HG03439 (cell line): ENCODE measurements at regions not wholly inside any gene's neighbourhood (a gene's known extent, or its start where the extent isn't known, plus 50 kb on each side); places are given as distances from the start of the nearest gene placed in this dataset.

Source experiments
- ATAC-seq: cut with Tn5 transposase; IDR thresholded peaks from one replicate; pipeline ENCODE4 v1.9.1; 2021; ENCODE audit warnings: mild to moderate bottlenecking, moderate library complexity; ENCODE audit not compliant: unreplicated experiment

DNA sequence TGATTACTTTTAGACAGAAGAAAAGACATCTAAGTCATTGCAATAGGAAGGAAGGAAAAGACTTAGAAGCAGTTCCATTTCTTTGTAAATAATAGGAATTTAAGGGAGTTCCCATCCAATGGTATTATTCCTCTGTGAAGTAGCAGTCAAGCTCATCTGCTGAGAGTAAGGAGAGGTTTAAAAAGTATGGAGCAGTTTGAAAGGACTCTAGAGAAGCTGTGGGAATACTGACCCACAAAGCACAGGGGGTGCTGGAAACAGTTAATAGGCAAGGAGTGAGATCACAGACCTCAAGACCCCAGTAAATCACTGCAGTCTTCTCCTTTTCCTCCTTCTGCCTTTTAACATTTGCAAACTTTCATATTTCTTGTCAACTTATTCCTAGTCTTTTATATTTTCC, 428.5 kb downstream of the ADAMTS20 start:
- ATAC-seq = no peak

DNA sequence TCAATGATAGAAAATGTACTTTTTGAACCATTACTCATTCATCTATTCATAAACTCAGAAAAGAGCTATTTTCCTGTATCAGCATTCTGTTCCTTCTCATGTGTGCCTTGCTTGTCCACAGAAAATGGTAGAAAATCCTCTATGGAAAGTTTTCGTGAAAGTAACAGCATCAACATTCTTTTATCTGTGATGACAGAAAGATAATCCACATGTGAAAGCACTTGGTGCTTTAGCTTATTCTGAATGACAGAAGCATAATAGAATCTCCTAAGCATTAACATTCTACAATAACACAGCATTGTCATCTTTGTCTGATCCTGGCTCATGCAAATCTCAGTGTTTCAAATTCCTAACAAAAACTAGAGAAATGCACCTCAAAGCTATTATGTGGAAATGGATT, 431.9 kb downstream of the ADAMTS20 start:
- ATAC-seq = no peak

DNA sequence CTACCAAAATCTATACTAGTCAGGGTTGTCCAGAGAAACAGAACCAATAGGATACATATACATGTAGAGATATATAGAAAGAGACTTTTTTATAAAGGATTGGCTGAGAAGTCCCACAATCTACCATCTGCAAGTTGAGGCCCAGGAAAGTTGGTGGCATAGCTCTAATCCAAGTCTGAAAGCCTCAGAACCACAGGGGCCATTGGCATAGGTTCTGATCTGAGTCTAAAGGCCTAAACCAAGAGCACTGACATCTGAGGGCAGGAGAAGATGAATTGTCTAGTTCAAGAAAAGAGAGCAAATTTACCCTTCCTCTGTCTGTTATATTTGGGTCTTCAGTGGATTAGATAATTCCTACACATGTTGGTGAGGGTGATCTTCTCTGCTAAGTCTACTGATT, 433.1 kb downstream of the ADAMTS20 start:
- no peak for ATAC-seq

DNA sequence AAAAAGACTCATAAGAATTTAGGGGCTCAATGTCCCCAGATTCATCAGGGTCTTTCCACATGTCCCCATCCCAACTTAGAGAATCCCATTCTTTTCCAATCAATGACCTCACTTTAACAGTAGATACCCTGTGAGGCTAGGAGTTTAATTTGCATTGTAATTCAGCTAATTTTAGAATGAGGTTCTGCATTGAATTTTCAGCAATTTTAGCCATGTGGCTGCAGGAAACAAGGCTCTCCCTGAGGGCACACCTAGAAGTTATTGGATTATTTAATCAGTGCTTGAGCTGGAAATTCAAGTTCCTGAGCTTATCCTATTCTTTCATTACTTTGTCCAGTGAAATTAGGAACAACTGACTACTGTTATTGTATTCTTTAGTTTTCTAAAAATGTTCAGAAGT, 433.8 kb downstream of the ADAMTS20 start:
- ATAC-seq = no peak

DNA sequence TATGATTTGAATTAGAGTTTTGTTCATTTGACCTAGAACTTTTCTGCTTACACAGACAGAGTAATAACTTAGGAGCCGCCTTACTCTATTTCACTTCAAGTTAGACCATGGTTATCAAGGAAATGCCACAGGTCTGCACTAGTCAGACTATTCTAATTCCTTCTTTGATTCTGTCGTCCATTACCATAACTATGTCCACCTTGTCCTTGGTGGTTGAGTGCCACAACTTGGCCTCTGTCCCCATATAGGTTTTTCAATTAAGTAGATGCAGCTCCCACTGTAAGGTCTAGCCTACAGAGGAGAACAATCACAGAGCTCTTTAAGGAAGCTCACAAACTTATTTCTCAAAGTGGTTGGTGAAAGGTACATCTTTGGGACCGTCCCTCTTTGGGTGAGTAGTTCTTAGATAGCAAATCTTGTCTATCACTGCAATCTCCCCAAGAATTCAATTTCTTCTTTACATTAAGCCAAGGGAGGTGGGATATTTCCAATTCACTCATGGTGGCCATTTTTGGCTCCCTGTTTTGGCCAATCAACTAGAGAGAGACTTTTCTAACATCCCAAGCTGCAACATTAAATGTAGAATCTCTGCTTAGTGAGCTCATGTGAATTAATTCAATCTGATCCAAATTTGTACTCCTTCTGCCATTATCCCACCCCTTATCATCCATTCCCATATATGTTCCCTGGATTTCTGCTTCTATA, 434.6 kb downstream of the ADAMTS20 start:
- no peak for ATAC-seq

DNA sequence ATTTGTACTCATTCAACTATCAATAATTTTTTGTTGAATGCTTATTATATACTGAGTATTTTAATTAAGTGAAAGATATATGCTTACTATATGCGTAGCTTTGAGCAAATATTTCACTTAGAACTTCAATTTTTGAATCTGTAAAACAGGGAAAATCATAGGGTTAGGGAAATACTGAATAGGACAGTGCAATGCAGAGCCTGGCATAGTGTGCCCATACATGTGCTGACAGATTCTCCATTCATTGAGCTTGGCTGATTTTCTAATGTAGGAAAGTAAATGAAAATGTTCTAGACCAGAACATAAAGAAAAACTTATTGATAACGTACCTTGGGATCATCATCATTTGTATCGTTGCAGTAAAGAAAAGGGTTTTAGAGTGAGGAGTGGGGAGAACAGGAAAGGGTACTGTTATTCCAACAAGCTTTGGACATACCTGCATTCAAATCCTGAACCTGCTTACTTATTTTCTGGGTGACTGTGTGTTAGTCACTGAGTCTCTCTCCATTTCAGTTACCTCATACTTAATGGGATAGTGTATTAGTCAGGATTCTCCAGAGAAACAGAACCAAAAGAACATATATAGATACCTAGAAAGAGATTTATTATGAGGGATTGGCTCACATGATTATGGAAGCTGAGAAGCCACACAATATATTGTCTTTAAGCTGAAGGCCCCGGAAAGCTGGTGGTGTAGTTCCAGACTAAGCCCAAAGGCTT, 436.4 kb downstream of the ADAMTS20 start:
- no peak for ATAC-seq

DNA sequence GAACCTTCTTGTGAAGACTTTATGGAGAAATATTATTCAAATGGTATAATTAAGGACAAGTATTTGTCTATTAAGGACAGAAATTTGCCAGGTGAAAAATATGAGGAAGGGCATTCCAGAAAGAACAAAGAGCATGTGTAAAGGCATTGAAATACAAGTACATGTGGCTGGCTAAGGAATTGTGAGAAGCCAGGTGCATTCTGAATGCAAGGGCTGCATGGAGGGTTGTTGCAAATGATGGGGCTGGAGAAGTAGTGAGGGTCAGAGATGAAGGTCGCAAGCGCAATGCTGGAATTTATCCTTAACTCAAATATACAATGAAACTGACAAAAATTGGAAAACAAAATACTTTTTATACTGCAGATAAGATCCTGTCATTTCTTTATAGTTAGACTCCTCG, 437.7 kb downstream of the ADAMTS20 start:
- no peak for ATAC-seq

DNA sequence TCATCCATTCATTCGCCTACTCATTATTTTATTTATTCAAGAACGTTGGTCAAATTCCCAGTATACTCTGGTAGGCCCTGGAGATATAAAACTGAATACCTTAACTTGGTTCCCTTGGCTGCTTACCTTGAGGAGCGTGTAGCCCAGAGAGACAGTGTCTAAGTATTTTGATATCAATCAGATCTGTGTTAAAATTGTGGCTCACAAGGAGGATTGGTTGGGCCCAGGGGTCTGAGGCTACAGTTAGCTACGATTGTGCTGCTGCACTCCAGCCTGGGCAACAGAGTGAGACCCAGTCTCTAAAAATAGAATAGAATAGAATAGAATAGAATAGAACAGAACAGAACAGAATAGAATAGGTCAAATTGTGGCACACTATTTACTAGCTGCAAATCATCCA, 438.4 kb downstream of the ADAMTS20 start:
- no peak for ATAC-seq

DNA sequence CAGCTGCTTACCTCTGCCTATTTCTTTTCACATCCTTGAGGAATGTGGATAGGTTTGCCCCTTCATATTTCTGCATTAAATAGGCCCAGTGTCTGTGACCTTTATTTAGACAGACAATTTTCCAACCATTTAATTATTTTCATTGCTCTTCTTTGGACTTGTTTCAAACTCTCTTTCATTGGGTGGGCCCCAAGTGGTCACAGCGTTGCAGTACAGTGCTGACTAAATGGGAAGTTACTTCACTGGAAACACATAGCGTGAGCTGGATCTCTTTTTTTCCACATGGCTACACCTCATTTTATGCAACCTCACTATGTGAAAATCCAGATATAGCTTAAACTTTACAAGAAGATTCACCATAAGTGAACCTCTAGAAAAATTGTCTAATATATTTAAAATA, 438.9 kb downstream of the ADAMTS20 start:
- ATAC-seq = no peak

DNA sequence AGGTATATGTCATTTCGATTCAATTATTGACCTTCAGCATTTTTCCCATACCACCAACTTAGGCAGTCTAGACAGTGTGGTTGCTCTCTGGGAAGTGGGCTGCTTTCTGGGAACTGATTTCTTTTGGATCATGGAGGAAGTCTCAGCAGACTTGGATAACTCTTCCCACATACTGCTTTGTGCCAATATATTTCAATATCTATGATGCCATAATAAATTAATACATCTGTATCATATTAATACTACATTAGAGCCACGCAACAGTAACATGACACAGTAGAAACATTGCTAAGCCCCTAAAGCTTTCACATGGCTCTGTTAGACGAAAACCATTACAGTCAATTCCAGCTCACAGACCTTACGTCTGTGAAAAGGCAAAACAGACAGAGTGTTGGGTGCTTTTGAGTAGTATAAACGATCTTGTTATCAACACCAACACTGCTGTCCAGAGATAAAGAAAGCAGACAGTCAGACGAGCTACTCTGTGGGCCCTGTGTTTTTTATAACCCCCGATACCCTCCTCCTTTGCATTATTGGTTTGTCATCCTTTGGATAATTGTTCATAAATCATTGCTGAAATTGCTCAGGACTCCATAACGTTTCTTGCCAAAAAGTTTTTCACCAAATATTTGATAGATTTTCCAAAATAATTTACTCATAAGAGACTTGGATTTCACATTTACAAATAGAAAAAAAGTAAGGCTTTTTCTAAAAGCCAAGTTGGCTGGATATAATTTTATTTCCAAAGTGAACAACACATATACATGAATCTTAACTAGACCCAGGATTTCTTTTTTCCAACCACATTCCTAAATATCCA, 439.7 kb downstream of the ADAMTS20 start:
- no peak for ATAC-seq

DNA sequence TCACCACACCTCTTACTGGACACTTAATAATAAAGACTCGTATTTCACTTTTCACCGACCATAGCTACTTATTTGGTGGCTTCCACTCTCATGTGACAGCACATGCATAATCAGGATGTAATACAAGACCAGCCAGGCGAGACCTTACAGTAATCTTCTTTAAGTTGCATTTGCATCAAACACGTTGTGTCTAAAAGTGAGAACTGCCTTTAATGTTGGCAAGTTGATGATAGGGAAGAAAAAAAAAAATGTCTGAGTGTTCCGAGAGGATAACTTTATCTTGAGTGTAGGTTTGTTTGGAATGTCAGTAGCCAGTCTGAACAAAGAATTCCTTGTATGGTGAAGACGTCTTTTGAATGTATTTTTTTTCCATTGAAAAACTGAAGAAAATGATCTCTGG, 440.4 kb downstream of the ADAMTS20 start:
- ATAC-seq = no peak

DNA sequence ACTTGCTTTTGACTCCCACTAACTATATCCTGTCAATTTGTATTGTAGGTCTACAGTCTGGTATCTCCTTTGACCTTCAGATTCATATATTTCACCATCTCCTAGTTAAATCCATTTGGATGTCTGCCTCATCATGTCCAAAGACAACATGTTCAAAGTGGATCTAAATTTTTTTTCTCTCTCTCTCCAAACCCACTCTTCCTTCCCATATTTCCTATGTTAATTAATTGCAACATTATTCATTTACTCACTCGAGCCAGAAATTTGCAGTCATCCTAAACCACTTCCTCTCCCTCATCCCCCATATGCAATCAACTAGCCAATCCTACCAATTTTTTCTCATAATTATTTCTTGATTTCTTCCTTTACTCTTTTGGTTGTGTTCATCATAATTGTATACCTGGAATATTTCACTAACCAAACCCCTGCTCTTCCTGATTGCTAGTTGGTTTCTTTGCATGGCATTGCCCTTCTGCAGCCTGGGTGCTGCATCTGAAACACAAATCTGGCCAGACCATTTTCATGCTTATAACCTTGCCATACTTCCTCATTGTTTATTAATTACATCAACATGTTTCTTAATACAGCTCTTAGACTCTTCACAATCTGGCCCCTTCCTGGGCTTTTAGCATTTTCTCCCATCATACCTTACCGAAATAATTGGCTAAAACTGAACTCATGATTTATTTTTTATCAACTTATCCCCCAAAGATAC, 442.2 kb downstream of the ADAMTS20 start:
- no peak for ATAC-seq

DNA sequence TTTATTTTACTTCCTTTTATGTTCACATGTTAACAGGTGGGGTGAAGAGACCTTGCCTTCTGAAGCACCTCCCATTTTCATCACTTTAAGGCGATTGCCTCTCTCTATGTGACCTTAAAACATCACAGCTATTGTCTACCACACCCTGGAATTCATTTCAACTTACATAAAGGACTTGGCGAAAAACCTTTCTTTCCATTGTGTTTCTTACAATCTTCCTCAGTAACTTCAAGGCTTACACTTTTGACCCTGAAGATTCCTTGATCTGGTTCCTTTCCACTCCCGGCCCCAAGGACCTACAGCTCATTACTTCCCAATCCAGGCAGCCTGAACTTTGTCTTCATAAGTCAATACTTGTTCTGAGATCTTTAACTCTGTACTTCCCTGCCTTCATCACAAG, 443.3 kb downstream of the ADAMTS20 start:
- no peak for ATAC-seq

DNA sequence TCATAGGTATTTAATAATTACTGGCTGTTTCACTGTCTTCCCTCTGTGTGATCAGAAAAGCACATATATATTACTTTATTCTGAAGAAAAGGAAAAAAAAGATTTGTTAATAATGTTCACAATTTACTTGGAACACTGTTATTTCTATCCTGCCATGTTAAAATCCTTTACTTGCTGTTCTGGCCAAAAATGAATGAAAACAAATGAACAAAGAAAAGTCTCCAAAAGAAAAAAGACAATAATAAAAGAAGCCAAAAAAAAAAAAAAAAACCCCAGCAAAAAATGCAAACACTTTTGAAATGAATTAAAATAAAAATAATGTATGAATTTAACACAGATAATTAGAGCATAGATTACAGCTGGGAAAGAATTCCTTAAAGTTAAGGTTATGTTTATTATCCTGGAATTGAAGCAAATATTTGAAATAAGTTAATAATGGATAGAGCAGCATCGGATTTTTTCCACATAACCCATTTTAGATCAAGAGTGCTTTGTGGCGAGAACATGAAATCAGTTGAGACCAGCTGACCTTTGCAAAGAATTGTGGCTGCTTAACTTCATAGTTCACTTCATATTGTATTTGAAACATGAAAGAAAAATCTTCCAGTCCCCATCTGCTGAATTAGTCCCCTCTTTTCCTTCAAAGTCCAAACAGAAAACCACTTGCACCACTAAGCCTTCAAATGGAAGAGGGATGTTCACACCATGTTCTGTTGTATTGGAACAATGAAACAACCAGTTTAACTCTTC, 444.8 kb downstream of the ADAMTS20 start:
- no peak for ATAC-seq

DNA sequence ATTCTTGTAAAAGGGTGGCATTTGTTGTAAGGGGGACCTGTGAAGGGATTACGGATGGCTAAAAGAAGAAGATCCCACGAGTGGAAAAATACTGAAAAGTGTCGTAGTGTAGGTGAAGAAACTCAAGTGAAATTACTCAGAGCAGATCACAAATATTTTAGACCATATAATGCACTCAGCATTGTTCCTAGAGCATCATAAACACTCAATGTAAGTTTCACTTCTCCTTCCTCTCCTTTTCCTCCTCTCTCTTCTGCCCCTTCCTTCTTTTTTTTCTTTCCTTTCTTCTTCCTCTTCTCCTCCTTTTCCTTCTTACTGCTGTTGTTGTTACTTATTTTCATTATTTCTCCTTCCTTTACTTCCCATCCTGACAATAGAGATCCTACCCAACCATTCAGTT, 445.6 kb downstream of the ADAMTS20 start:
- ATAC-seq = no peak

DNA sequence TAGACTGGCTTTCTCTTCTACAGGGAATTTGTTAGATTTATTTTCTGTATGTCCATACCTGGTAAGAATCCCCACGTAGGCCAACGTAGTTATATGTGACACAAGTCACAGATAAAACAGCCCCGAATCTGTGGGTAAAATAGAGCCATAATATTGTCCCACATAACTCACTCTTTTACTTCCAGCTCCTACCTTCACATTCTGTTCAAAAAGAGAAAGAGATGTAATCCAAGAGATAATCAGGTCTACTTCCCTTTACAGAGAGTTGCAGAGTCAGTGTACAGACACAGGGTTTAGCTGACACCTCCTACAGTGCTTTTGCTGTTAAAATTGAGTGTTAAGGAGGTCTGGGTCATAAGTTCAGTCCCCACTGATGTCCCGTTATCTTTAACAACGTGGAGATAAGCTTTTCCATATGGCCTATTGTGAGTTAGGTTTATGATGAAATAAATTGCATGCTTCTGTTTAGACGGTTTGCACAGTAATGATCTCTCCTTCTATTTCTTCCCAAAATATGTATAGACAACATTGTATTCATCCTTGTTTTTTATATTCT, 446.5 kb downstream of the ADAMTS20 start:
- ATAC-seq = no peak

DNA sequence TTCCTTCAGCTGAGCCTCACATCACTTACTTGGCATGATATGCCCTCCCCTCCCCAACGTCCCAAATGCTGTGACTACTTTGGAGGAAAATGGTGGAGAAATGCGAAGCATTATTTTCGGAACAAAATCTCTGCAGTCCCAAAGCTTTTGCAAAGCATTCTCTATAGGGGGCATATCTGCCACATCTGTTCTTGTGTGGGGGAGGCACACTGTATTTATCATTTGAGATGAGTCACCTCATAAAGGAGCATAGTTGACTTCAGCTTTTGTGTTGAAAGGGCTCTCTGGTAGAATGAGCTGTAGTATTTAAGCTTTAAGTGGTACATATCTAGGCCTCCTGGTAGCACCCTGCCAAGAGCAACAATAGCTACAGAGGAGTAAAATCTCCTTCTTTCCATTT, 447.5 kb downstream of the ADAMTS20 start:
- ATAC-seq = no peak

DNA sequence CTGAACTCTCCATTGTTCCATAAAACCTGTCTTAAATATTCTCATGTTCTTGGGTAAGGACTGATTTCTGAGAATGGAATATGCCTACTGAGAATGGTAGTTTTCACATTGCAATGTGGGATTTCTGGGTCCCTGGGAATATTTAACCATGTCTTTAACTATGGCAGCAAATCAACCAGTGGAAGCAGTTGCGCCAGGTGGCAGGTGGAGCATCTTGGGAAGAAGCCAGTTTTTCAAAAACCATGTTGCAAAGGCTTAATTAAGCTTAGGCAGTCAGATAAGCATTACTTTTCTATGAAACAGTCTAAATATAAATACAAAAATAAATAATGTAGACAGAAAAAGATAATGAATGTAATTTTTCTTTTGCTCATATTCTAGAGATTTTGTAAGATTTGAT, 448.1 kb downstream of the ADAMTS20 start:
- ATAC-seq = no peak

DNA sequence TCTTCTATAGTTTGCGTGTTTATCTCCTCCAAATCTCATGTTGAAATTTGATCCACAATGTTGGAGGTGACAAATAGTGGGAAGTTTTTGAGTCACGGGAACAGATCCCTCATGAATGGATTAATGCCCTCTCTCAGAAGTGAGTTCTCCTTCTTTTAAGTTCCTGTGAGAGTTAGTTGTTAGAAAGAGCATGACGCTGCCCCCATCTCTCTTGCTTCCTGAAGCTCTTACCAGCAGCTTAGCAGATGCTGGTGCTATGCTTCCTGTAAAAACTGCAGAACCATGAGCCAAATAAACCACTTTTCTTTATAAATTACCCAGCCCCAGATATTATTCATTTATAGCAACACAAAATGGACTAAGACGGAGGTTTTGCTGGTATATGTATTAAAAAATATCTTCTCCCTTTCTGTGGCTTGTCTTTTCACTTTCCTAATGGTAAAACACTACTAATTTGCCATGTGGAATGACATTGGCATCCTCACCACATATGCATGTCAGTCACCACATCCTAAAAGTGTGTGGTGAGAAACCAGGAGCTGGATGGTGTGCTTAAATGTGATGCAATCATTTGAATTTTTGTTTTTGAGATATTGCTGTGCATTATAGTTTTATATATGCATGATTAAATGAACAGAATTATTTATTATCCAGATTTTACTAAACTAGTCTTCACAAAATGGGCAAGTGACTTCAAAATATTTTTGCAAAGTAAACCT, 449.3 kb downstream of the ADAMTS20 start:
- no peak for ATAC-seq

DNA sequence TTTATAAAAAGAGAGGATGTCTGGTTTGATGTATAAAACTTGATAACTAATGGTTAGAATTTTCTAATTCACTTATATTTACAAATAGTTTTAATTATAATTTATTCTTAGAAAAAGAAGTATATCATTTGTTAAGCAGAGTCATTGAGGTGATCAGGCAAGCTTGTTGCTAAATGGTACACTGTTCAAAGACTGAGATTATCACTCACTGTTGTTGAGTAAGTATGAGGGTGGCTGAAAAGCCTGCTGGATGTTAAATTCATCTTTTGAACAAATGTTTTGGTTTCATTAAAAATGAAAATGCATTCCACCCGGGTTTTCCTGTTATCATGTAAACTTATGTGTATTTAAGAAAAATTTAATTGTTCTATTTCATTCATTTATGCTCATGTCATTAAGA, 451.8 kb downstream of the ADAMTS20 start:
- ATAC-seq = no peak
